Uterus (tissue), 2 donors: ENCODE measurements at regions not wholly inside any gene's neighbourhood (a gene's known extent, or its start where the extent isn't known, plus 50 kb on each side); places are given as distances from the start of the nearest gene placed in this dataset.

Experiments used
- POLR2A ChIP-seq, 2 donors: fragments of 450-650 bp; IDR thresholded peaks; one replicate each; pipeline ENCODE4 v1.6.1; 2016; ENCODE audit warnings: antibody characterized with exemption in 2 of 2, mild to moderate bottlenecking in 1 of 2, moderate library complexity in 1 of 2
- TF ChIP-seq, protein P1 (sequence below), 4 experiments: fragments of 200-600 bp in 2 of 4; fragments of 450-650 bp in 2 of 4; sonication (generic) in 2 of 4; IDR thresholded peaks; one replicate each; pipeline ENCODE4 v1.5.1; 2016 to 2019; ENCODE audit warnings: antibody characterized with exemption in 4 of 4, mild to moderate bottlenecking in 2 of 4, moderate library complexity in 1 of 4

DNA sequence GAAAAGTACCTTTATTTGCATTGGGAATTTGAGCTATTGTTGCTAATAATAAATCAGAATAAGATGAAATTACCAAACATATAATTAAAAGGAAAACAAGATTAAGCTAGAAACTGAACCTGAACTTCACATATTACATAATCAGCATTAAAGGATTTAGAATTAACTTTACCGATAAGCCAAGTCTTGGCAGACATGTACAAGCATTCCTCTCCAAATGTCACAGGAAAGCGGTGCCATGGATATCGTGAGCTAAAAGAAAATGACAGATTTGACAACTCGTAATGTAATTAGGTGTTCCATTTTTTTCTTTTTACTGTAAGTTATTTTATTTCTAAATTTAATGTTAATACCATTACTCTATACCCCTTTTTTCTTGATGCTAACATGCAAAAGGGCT, 55.1 kb upstream of the CD302 start:
- TF ChIP-seq, protein P1, sequence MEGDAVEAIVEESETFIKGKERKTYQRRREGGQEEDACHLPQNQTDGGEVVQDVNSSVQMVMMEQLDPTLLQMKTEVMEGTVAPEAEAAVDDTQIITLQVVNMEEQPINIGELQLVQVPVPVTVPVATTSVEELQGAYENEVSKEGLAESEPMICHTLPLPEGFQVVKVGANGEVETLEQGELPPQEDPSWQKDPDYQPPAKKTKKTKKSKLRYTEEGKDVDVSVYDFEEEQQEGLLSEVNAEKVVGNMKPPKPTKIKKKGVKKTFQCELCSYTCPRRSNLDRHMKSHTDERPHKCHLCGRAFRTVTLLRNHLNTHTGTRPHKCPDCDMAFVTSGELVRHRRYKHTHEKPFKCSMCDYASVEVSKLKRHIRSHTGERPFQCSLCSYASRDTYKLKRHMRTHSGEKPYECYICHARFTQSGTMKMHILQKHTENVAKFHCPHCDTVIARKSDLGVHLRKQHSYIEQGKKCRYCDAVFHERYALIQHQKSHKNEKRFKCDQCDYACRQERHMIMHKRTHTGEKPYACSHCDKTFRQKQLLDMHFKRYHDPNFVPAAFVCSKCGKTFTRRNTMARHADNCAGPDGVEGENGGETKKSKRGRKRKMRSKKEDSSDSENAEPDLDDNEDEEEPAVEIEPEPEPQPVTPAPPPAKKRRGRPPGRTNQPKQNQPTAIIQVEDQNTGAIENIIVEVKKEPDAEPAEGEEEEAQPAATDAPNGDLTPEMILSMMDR (IDR thresholded peaks at IDR 0.05): no peak
- TF ChIP-seq POLR2A (IDR thresholded peaks at IDR 0.05): no peak
